Mesendoderm (in vitro differentiated cells): ENCODE measurements at regions not wholly inside any gene's neighbourhood (a gene's known extent, or its start where the extent isn't known, plus 50 kb on each side); places are given as distances from the start of the nearest gene placed in this dataset.
A peak's percentile ranks its signal among the peaks of the same experiment; 100 is the strongest.

ENCODE experiments used
- DNase-seq: peaks from one replicate; pipeline ENCODE4 v3.0.0; 2013
- H2AK5ac ChIP-seq: 2 replicates; pipeline ENCODE4 v1.6.1; 2013; ENCODE audit warnings: low read length, inconsistent platforms
- H2BK120ac ChIP-seq: 2 replicates; pipeline ENCODE4 v1.6.1; 2013; ENCODE audit warnings: low read depth, mild to moderate bottlenecking, low read length, moderate library complexity, mixed read lengths
- H2BK15ac ChIP-seq: replicated peaks from 2 replicates; pipeline ENCODE4 v1.6.1; 2013; ENCODE audit warnings: low read depth, mild to moderate bottlenecking, moderate library complexity
- H2BK5ac ChIP-seq: 2 replicates; pipeline ENCODE4 v1.6.1; 2013; ENCODE audit warnings: low read length, inconsistent platforms
- H3K18ac ChIP-seq: 2 replicates; pipeline ENCODE4 v1.6.1; 2013; ENCODE audit warnings: mild to moderate bottlenecking, low read length, mixed read lengths
- H3K23ac ChIP-seq: one replicate; pipeline ENCODE4 v1.6.1; 2013; ENCODE audit warnings: low read length
- H3K27ac ChIP-seq: 2 replicates; pipeline ENCODE4 v1.5.1; 2013; ENCODE audit warnings: low read depth, mild to moderate bottlenecking, inconsistent platforms, low read length, moderate library complexity
- H3K27me3 ChIP-seq: 2 replicates; pipeline ENCODE4 v1.6.1; 2013; ENCODE audit warnings: low read length, control low read depth, mild to moderate bottlenecking, inconsistent platforms; ENCODE audit not compliant: insufficient read depth, poor library complexity
- H3K36me3 ChIP-seq: 2 replicates; pipeline ENCODE4 v1.6.1; 2013; ENCODE audit warnings: low read length, inconsistent platforms; ENCODE audit not compliant: control insufficient read depth, insufficient read depth
- H3K4ac ChIP-seq: one replicate; pipeline ENCODE4 v1.6.1; 2013; ENCODE audit warnings: low read depth, mild to moderate bottlenecking, low read length, moderate library complexity
- H3K4me1 ChIP-seq: 2 replicates; pipeline ENCODE4 v1.6.1; 2013; ENCODE audit warnings: low read depth, low read length, inconsistent platforms; ENCODE audit not compliant: control insufficient read depth
- H3K4me2 ChIP-seq: 2 replicates; pipeline ENCODE4 v1.6.1; 2013; ENCODE audit warnings: low read length
- H3K4me3 ChIP-seq: 2 replicates; pipeline ENCODE4 v1.5.1; 2013; ENCODE audit warnings: mild to moderate bottlenecking, low read length
- H3K56ac ChIP-seq: one replicate; pipeline ENCODE4 v1.6.1; 2013; ENCODE audit warnings: low read length
- H3K79me1 ChIP-seq: 2 replicates; pipeline ENCODE4 v1.6.1; 2013; ENCODE audit warnings: low read length, inconsistent platforms
- H3K79me2 ChIP-seq: 2 replicates; pipeline ENCODE4 v1.6.1; 2013; ENCODE audit warnings: mild to moderate bottlenecking, low read length; ENCODE audit not compliant: control insufficient read depth, insufficient read depth
- H3K9ac ChIP-seq: 2 replicates; pipeline ENCODE4 v1.6.1; 2013; ENCODE audit warnings: low read length, inconsistent platforms
- H4K5ac ChIP-seq: one replicate; pipeline ENCODE4 v1.6.1; 2013; ENCODE audit warnings: low read length
- H4K8ac ChIP-seq: one replicate; pipeline ENCODE4 v1.6.1; 2013; ENCODE audit warnings: low read depth, mild to moderate bottlenecking, control low read depth, low read length, moderate library complexity
- WGBS: extraction: QIAGEN DNeasy Blood & Tissue Kit; methylation state at CpG from one replicate; pipeline ENCODE4 v1.1.7; 2013; ENCODE audit warnings: low lambda C conversion rate, missing lambda C conversion rate; ENCODE audit not compliant: insufficient coverage; ENCODE audit errors: extremely low coverage; 5-methylcytosine and 5-hydroxymethylcytosine counted together

DNA sequence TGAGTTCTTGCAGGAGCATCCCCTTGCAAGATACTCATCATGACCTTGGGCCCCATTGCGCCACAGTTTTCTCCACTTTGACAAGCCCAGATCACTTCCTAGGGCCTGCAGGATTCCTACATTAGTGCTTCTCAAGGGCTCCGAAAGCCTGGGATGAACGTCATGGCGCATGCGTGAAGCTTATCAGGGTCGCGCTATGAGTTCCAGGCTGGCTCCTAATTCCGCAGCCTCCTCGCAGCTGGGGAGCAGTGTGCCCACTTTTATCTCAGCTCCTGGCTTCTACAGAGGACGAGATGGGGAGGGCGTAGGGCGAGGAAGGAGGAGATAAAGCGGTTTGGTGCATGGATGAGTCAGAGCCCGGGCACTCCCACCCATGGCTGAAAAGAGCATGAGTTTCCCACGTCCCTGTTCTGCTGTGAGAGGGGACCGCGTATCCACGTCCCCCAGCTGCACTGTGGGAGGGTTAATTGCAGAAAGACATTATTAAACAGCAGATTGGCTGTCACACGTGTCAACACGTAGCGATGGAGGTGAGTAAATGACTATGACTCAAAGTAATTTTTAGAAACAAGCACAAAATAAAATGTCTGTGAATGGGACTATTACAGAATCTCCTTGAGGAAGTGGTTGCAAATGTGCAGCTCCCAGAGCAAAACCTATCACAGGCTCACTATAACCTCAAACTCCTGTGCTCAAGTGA is 72.9 kb upstream of the DSP start:
- Histone ChIP-seq H2BK120ac (no peak overlapping the region), H3K4me2 (no peak overlapping the region)
- DNase-seq, result peak; percentile 38

DNA sequence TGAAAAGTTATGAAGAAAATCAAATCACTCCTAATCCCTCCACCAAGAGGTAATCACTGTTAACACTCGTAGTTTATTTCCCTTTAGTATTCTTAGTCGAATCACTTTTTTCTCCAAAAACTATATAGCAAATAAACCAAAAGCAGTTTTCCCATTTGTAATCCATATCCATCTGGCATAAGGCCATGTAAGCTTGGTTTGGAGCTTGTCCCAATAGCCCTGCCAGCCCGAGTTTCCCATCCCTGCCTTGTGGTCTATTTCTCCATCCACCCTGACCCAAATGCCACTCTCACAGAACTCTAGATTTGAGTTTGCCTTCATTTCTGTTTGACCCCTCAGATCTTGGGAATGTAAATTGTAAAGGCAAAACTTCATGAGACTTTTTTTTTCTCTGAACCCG is 71.8 kb upstream of the DSP start:
- no peak overlapping the region for H4K5ac ChIP-seq
- H3K79me1 ChIP-seq, result no peaks in the 10 kb centered on the region
- WGBS, result no CpG with 5 or more reads among the region's 4 CpGs
- no peak overlapping the region for H3K23ac ChIP-seq
- H4K8ac ChIP-seq, result no peak overlapping the region
- no peak overlapping the region for H3K4ac ChIP-seq
- H2BK5ac ChIP-seq, result no peak overlapping the region
- H3K4me1 ChIP-seq, result no peaks in the 10 kb centered on the region
- no peak overlapping the region for H3K4me3 ChIP-seq
- no peaks in the 10 kb centered on the region for H3K79me2 ChIP-seq
- no peak overlapping the region for H3K4me2 ChIP-seq
- no peaks in the 10 kb centered on the region for H3K36me3 ChIP-seq
- H2BK120ac ChIP-seq, result no peak overlapping the region
- H3K27me3 ChIP-seq, result no peaks in the 10 kb centered on the region
- no peak overlapping the region for H2BK15ac ChIP-seq
- no peak overlapping the region for H2AK5ac ChIP-seq
- no peak overlapping the region for H3K56ac ChIP-seq
- no peak overlapping the region for H3K9ac ChIP-seq
- no peak overlapping the region for H3K27ac ChIP-seq
- no peak overlapping the region for H3K18ac ChIP-seq
- no peak for DNase-seq

More for the DNA sequence above, 72.9 kb upstream of the DSP start:
- Histone ChIP-seq H3K36me3 (no peaks in the 10 kb centered on the region), H3K23ac (no peak overlapping the region), H3K4me3 (no peak overlapping the region), H2BK15ac (no peak overlapping the region), H3K4ac (no peak overlapping the region), H3K56ac (no peak overlapping the region), H4K8ac (no peak overlapping the region), H3K27ac (no peak overlapping the region), H4K5ac (no peak overlapping the region), H3K79me1 (no peaks in the 10 kb centered on the region), H2BK5ac (no peak overlapping the region), H3K18ac (no peak overlapping the region), H2AK5ac (no peak overlapping the region), H3K9ac (no peak overlapping the region), H3K79me2 (no peaks in the 10 kb centered on the region), H3K27me3 (no peaks in the 10 kb centered on the region), H3K4me1 (no peaks in the 10 kb centered on the region)
- no CpG with 5 or more reads among the region's 21 CpGs for WGBS

DNA sequence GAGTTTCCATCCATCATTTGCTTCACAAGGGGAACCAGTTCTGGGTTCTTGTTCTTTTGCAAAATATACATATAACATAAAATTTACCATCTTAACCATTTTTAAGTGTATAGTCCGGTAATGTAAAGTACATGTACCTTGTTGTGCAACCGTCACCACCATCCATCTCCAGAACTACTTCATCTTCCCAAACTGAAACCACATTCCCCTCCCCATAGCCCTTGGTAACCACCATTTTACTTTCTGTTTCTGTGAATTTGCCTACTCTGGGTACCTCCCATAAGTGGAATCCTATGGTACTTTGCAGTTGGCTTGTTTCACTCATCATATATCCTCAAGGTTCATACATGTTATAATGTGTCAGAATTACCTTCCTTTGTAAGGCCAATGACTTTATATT is 70.3 kb upstream of the DSP start:
- no peak overlapping the region for H2BK120ac ChIP-seq
- no peak overlapping the region for H3K4me3 ChIP-seq
- no peak overlapping the region for H3K4me2 ChIP-seq
- H2AK5ac ChIP-seq, result no peak overlapping the region
- no peak overlapping the region for H2BK5ac ChIP-seq
- no CpG with 5 or more reads among the region's 2 CpGs for WGBS
- no peak for DNase-seq
- H3K56ac ChIP-seq, result no peak overlapping the region
- H2BK15ac ChIP-seq, result no peak overlapping the region
- no peak overlapping the region for H3K18ac ChIP-seq
- no peaks in the 10 kb centered on the region for H3K4me1 ChIP-seq
- H4K5ac ChIP-seq, result no peak overlapping the region
- no peak overlapping the region for H3K27ac ChIP-seq
- H3K36me3 ChIP-seq, result no peaks in the 10 kb centered on the region
- H3K23ac ChIP-seq, result no peak overlapping the region
- no peaks in the 10 kb centered on the region for H3K79me1 ChIP-seq
- H3K27me3 ChIP-seq, result no peaks in the 10 kb centered on the region
- H3K9ac ChIP-seq, result no peak overlapping the region
- no peak overlapping the region for H4K8ac ChIP-seq
- no peak overlapping the region for H3K4ac ChIP-seq
- H3K79me2 ChIP-seq, result no peaks in the 10 kb centered on the region

DNA sequence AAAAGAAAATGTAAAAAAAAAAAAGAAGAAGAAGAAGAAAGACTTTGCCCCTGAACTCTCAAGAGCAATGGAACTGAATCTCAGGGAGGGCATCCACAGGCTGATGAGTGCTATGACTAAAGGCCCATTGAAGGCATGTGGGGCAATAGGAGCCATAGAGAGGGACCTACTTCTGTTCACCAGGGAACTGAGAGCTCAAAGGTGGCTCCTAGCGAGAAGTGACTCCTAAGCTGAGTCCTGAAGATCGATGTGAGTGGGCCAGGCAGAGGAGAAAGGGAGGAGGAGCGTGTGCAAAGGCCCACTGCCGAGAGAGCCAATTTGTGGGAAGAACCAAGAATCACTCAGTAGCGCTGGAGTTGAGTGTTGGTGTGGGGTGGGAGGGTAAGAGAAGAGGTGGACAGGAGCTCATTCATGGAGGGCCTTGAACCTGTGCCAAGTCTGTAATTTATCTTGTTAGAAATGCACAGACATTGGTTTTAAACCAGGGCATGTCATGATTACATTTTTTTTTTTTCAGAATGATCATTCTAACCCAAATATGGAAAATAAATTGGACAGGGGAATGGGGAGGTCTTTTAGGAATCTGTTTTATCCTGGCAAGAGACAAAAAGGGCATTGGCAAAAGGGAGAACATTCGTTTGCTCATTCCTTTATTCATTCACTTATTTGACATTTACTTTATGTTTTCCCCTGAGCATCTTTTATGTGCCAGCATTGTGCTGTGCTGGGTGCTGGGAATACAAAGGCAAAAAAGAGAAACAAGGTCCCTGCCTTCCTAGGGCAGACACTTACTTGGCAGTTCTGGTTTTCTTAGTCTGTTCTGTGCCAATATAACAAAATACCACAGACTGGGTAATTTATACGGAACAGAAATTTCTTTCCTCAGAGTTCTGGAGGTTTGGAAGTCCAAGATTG is 67.4 kb upstream of the DSP start:
- no CpG with 5 or more reads among the region's 7 CpGs for WGBS
- Histone ChIP-seq H3K79me2 (no peaks in the 10 kb centered on the region), H3K27me3 (no peaks in the 10 kb centered on the region), H3K4me2 (no peak overlapping the region), H4K5ac (no peak overlapping the region), H3K36me3 (no peaks in the 10 kb centered on the region), H2BK120ac (no peak overlapping the region), H4K8ac (no peak overlapping the region), H3K4ac (no peak overlapping the region), H3K4me1 (no peaks in the 10 kb centered on the region), H2BK5ac (no peak overlapping the region), H2AK5ac (no peak overlapping the region), H3K4me3 (no peak overlapping the region), H3K9ac (no peak overlapping the region), H3K79me1 (no peaks in the 10 kb centered on the region), H2BK15ac (no peak overlapping the region), H3K23ac (no peak overlapping the region), H3K18ac (no peak overlapping the region), H3K27ac (no peak overlapping the region), H3K56ac (peak overlapping the region; percentile 15)
- no peak for DNase-seq

DNA sequence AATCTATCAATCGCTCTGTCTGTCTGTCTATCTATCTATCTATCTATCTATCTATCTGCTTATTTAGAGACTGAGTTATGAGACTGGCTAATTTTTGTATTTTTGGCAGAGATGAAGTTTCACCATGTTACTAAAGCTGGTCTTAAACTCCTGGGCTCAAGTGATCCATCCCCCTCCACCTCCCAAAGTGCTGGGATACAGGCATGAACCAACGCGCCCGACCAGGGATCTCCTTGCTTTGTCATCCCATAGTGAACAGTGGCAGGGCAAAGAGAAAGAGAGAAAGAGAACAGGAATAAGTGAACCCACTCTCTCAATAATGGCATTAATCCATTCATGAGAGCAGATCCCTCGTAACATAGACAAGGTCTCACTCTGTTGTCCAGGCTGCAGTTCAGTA is 66.4 kb upstream of the DSP start:
- Histone ChIP-seq H2BK15ac (no peak overlapping the region), H4K8ac (no peak overlapping the region), H3K4ac (no peak overlapping the region), H4K5ac (no peak overlapping the region), H3K79me1 (no peaks in the 10 kb centered on the region), H3K79me2 (no peaks in the 10 kb centered on the region), H3K56ac (no peak overlapping the region), H2AK5ac (no peak overlapping the region), H3K36me3 (no peaks in the 10 kb centered on the region), H3K4me3 (no peak overlapping the region), H3K27ac (no peak overlapping the region), H3K27me3 (no peaks in the 10 kb centered on the region), H3K4me2 (no peak overlapping the region), H3K4me1 (no peaks in the 10 kb centered on the region), H3K23ac (no peak overlapping the region), H2BK5ac (no peak overlapping the region), H2BK120ac (no peak overlapping the region), H3K18ac (no peak overlapping the region), H3K9ac (no peak overlapping the region)
- DNase-seq, result no peak
- no CpG with 5 or more reads among the region's 5 CpGs for WGBS
